Activated CD4-positive, alpha-beta T cell treated with anti-CD3 and anti-CD28 coated beads, Interleukin-2, Interleukin-6, amounts not matched to agents 100 ng/mL and 50 ng/mL, durations not matched to agents 16 hours and 8 hours (primary cell): ENCODE measurements at regions not wholly inside any gene's neighbourhood (a gene's known extent, or its start where the extent isn't known, plus 50 kb on each side); places are given as distances from the start of the nearest gene placed in this dataset.
"Not testable (repeated sequence)": the region's sequence is repeated elsewhere in the genome, so short reads cannot be mapped to it uniquely, and the experiment has no call there.

Source experiments
- DNase-seq: peaks from one replicate; pipeline ENCODE4 v3.0.0-alpha.2; 2020

DNA sequence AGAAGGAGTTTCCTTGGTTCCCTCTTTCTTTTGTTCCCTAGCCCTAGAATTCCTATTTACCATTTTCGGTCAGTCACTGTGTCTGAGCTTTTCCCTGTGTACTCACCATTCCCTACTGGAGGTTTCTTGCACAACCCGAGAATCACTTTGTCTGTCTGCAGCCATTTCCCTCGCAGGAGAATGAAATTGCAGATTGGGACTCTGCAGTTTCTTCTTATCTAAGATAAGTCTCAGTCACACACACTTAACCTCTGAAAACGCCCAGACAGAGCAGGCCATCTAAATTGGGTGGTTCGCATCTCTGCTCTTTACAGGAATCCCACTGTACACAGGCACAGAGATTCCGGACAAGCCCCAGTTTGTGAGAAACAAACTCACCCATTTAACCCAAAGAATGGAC is 58.6 kb upstream of the CNTNAP2 start:
- no peak for DNase-seq

DNA sequence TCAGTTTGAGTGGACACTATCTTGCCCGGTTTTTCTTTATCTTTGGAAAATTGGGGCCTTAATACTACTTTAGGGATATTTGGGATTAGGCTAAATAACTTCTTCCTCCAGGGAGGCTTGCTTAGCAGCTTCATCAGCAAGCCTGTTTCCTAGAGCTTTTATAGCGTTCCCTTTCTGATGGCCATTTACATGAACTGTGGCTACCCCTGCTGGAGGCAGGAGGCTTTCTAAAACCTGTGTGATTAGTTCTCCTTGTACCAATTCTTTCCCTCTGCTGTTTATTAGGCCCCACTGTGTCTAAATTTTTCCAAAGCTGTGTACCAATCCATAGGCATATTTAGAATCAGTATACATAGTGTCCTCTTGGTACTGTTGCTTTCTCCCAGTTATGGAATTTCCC is 61.7 kb upstream of the CNTNAP2 start:
- DNase-seq = no peak

DNA sequence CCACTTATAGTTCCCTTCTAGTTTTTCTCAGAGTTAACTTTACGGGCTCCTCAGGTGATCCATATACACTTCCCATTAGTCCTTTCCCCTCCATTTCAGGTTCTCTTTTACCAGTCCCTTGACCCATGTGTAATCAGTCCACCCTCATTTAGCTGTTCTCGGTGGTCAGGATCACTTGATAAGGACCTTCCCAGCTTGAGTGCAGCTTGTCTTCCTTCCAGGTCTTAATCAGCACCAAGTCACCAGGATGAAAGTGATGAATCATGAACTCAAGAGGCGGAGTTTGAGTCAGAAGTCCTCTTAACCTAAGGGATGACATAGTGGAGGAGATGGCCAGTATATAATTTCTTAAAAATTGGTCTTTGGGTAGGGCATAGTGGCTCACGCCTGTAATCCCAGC is 63.1 kb upstream of the CNTNAP2 start:
- no peak for DNase-seq

DNA sequence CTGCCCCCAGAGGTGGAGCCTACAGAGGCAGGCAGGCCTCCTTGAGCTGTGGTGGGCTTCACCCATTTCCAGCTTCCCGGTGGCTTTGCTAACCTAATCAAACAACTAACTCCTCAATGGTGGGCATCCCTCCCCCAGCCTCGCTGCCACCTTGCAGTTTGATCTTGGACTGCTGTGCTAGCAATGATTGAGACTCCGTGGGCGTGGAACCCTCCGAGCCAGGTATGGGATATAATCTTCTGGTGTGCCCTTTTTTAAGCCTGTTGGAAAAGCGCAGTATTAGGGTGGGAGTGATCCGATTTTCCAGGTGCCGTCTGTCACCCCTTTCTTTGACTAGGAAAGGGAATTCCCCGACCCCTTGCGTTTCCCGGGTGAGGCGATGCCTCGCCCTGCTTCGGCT is 73.3 kb upstream of the CNTNAP2 start:
- DNase-seq = not testable (repeated sequence)

DNA sequence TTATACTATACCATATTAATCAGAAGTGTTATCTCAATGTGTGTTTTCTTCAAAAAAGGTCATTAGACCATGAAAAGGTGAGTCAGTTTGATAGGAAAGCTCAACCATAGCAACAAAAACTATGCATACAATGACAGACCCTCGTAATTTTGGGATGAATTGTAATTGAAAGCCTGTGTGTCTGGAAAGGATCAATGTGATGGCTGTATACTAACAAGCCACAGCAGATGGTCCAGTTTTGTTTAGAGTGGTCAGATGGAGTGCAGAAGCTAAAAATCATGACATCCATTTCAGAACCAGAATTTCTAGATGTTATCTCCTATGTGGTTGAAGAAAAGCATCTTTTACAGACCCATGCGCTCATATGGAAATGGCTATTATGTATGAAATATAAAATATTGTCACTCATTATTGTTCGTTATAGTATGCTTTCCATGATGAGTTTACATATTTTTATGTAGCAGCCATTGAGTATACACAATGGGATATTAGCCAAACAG is 88.3 kb upstream of the CNTNAP2 start:
- DNase-seq = no peak

DNA sequence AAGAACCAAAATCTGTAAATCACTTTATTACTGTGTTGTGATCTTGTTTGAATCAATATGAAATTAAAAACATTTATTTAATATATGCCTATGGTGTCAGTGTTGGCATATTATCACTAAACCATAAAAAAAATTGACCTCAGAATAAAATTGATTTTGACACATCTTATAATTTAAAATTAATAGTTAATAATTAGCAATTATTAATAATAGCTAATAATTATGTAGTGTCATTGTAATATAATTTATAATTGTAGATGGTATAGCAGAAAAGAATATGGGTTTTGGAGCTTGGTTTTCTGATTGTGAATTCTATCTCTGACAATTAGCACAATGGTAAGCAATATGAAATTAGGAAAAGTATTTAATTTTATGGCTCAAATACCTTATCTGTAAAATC is 89.4 kb upstream of the CNTNAP2 start:
- no peak for DNase-seq

DNA sequence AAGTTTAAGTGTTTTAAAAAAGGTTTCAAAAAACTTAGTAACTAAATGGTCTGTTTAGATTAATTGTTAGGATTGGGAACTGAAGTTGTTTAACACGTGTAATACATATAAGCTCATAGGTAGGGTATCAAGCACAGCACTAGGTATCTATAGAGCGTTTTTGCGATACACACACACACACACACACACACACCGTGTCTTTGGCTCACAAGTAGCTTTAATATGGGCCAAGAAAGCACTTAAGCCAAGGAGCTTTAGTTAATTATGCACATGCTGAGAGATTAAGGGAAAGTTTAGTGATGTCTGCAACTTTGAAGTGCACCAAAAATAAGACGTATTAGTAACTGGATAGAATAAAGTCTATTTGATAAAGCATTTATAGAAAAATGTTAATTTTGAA is 93.8 kb upstream of the CNTNAP2 start:
- no peak for DNase-seq

DNA sequence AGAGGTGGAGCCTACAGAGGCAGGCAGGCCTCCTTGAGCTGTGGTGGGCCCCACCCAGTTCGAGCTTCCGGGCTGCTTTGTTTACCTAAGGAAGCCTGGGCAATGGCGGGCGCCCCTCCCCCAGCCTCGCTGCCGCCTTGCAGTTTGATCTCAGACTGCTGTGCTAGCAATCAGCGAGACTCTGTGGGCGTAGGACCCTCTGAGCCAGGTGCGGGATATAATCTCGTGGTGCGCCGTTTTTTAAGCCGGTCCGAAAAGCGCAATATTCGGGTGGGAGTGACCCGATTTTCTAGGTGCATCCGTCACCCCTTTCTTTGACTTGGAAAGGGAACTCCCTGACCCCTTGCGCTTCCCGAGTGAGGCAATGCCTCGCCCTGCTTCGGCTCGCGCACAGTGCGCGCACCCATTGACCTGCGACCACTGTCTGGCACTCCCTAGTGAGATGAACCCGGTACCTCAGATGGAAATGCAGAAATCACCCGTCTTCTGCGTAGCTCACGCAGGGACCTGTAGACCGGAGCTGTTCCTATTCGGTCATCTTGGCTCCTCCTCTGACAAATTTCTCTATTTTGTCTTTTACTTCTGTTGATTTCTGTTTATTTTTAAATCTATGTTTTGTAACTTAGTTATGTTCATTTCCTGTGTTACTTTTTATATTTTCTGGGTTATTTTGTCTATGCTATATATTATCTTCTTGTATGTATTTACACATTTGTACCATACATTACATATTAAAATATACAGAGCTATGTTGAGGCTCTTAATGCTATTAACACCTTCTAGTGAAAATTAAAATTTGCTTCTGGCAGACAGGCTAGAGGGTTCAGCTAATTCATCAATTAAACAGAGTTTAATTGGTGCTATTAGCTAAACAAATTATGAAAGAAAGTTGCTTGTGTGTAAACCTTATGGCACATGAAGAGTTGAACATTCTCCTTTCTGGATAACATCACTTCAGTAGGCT is 97.3 kb upstream of the CNTNAP2 start:
- not testable (repeated sequence) for DNase-seq

DNA sequence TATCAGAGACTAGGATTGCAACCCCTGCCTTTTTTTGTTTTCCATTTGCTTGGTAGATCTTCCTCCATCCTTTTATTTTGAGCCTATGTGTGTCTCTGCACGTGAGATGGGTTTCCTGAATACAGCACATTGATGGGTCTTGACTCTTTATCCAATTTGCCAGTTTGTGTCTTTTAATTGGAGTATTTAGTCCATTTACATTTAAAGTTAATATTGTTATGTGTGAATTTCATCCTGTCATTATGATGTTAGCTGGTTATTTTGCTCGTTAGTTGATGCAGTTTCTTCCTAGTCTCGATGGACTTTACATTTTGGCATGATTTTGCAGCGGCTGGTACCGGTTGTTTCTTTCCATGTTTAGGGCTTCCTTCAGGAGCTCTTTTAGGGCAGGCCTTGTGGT is 99.2 kb upstream of the CNTNAP2 start:
- not testable (repeated sequence) for DNase-seq

DNA sequence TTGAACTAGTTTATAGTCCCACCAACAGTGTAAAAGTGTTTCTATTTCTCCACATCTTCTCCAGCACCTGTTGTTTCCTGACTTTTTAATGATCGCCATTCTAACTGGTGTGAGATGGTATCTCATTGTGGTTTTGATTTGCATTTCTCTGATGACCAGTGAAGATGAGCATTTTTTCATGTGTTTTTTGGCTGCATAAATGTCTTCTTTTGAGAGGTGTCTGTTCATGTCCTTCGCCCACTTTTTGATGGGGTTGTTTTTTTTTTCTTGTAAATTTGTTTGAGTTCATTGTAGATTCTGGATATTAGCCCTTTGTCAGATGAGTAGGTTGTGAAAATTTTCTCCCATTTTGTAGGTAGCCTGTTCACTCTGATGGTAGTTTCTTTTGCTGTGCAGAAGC is 102.4 kb upstream of the CNTNAP2 start:
- DNase-seq = not testable (repeated sequence)

DNA sequence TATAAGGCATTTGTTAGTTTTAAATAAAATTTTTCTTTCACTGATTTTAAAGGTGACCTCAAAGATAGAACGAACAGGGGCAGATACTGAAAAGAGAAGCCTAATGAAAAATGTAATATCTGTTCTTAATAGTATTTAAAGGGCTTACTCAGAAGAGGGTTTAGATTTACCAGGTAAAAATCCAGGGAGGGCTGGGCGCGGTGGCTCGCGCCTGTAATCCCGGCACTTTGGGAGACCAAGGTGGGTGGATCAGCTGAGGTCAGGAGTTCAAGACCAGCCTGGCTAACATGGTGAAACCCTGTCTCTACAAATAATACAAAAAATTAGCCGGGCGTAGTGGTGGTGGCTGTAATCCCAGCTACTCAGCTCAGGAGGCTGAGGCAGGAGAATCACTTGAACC is 108.3 kb upstream of the CNTNAP2 start:
- no peak for DNase-seq

DNA sequence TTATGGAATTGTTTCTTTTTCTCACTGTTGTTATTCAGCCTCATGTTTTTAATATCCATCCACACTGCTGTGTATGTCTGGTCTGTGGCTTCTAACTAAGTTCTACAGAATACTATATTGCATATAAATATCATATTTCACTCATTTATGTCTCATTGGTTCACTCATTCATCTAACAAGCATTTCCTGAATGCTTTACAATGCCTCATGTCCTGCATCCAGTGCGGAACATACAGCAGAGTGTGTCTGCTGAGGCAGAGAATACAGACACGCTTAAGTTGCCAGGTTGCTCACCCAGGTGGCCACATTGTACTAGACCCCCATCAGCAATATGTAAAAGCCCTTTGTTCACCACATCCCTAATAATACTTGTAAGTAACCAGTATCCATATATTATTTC is 111.8 kb upstream of the CNTNAP2 start:
- DNase-seq = no peak

DNA sequence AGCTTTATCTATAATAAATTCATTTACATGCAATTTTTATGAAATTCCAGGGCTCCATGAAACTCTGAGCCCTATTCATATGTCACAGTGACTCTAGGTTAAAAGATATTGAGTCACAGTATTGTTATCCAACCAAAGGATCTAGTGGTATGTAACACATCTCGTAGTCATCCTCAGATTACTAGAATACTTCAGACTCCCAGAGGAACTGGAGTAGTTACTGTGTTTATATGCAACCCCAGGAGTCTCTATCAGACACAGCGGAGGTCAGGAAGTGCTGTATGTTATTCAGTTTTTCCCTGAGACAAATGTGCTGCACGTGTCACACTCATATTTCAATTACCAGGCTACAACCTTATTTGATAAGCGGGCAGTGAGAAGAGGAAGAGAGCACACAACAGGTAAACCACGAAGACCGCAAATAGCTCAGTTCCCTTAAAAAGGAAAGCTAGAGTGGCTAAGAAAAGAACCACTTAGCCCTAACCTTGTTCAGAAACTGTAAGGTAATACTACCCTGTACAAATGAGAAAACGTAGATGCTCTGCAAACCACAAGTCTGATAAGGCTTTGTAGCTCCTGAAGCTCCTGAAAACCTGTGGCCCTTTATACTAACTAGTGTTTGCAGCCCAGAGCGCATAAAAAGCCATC is 114.0 kb upstream of the CNTNAP2 start:
- DNase-seq = peak; percentile 1

DNA sequence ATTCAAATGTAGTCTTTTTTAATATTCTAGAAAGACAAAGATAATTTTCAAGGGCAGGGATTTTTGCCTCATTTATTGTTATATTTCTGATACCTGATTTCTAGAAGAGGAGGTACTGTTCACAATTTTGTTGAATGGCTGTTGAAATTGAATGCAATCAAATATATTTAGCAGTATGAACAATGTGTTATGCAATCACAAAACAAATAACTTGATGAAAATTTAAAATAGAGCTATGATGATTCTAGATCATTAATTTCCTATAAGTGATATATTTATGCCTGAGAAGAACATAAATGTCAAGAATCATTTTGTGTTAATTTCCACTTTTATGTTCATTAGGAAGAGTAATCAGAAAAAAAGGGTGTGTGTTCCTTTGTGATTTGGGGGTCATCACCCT is 114.6 kb upstream of the CNTNAP2 start:
- DNase-seq = no peak

DNA sequence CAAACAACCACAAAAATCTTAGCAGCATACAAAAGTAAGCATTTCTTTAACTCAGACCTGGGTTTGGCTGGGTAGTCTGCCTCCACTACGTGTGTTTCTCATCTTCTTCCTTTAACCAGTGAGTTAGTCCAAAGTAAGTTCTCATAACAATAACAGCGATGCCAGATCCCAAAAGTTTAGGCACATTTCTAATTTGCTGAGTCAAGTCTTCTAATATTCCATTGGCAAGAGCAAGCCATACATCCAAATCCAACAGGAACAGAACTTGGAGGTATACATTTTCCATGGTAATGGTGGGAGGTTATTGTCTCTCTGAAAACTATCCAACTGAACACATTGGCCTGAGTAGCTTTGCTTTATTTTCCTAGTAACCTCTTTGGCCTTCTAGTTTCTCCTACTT is 115.7 kb upstream of the CNTNAP2 start:
- DNase-seq = no peak

DNA sequence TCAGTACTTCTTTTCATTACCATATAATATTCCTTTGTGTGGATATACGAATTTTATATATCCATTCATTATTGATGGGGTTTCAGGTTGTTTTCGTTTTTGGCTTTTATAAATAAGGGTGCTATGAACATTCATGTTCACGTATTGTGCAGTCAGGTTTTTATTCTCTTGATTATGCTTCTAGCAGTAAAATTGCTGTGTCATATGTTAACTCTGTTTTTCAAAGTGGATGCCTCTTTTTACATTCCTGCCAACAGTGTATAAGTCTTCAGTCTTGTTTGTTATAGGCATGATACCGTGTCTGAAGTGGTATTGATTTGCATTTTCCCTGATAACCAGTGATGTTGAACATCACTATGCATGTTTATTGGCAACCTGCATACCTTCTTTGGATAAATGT is 127.1 kb upstream of the CNTNAP2 start:
- no peak for DNase-seq

DNA sequence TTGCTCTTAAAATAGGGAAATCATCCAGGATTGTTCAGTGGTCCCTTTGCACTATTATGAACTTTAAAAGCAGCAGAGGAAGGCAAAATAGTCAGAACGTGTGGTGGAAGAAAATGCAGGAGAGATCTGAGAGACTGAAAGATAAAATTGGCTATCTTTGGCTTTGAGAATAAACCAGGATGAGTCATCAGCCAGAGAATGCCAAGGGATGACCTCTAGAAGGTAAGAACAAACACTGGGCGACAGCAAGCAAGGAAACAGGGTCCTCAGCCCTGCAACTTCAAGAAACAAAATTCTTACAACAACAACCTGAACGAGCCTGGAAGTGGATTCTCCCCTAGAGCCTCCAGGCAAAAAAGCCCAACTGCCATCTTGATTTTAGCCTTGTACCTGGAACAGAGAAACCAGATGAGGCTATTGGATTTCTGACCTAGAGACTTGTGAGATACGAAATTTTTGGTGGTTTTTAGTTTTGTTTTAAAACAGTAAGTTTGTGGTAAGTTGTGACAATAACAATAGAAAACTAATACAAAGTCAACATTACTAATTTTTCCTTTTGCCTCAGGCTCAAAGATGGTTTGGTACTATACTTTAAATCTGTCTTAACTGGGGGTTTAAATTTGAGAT is 130.2 kb upstream of the CNTNAP2 start:
- DNase-seq = no peak

DNA sequence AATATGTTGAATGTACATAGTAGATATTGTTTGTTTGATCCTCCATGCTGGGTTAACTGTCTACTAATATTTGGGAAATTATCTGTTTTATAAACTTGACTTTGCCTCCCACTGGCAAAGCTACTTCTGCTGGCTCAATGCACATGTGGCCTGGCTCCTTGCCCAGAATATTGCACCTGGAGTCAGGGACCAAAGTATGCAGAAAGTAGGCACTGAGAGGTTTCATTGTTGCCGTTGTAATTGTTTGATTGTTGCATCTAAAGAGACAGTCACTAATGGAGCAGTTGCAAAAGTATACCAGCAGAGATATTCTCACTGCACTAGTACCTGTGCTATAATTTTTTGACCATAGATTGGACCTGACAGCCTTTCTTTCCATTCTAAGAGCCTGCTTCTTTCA is 137.8 kb upstream of the CNTNAP2 start:
- no peak for DNase-seq

DNA sequence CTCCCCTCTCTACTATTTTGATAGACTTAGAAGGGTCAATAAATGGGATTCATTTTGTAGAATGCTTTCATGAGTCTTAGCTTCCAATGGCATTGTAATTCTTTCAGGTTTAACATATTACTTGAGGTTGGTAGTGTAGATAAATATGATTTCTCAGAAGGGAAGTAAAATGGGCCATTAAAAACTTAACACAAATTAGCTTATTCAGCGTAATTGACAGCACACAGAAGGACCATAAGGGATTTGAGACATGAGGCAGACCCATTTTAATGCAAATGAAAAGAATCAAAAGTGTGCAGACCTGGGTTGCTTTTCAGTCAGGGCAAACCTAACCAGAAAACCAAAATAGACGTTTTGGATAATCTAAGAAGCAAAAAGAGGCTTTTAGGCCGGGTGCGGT is 156.6 kb upstream of the CNTNAP2 start:
- DNase-seq = no peak

DNA sequence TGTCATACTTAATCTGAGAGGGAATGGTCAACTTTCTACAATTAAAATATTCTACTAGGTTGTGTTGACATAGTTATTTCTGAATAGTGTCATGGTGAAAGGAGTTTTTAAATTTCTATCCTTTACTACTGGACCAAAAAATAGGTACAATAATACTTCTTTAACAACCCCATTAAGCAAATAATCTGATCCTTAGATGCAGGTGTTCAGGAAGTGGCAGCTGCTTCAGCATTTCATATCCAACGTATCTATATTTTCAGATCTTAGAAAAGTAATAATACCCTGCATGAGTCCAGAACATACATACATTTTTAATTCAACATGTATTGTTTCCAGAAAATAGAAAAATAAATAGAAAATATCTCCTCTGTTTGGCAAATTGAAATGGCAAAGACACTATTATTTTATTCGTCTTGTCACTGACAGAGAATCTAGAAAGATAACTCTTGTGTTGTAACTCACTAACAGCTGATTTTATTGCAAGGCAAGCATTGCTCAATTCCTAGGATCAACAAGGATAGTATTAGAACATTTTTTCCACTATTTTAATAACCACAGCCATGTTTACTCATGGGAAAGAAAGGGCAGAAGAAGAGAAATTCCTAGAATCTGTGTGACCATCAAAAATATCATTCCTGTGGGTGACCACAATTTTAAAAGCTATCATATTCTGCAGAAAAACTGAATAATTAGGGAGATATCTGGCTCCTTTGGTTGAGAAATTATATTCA is 159.3 kb upstream of the CNTNAP2 start:
- no peak for DNase-seq

DNA sequence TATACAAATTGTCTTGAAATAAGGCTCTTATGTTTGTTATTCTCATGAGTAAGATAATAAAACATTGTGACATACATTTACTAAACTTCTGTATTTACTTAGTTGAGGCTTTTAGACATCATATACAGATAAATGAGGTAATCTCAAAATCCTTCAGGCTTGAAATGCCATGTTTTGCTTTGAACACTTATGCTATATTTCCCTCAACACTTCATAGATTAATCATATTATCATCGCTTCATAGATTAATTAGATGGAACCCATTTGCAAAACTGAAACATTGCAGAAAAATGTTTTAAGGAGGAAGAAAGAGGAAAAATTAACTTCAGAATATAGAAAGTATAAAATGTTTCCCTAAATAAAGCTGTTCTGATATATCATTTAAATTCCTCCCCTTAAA is 165.0 kb upstream of the CNTNAP2 start:
- no peak for DNase-seq

DNA sequence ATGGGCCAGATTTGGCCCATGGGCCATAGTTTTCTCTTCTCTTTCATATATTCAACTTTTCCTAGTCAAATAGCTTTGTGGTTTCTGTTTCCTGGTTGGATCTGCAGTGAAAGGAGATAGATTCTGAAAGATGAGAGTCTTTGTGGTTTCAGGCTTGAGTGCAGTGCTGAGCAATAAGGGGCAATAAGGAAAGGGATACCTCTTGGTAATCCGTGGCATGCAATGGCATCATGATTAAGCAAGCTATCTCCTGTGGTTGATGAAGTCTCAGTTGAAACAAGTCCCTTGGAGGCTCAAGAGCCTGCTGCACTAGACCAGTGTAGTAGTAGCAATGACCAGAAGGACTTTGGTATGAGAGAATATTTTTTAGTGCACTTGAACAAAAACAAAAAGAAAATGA is 187.7 kb upstream of the CNTNAP2 start:
- no peak for DNase-seq

DNA sequence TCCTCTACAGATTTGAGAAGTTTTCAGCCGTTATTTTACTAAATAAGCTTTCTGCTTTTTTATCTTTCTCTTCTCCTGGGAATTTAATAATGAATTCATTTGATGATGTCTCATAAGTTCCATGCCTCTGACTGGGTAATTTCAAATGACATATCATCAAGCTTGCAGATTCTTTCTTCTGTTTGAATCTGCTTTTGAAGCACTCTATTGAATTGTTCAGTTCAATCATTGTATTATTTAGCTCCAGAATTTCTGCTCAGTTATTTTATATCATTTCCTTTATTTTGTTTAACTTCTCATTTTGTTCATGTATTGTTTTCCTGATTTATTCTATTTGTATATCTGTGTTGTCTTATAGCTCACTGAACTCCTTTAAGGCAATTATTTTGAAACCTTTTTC is 196.9 kb upstream of the CNTNAP2 start:
- DNase-seq = no peak
